ENCODE measurements at regions not wholly inside any gene's neighbourhood (a gene's known extent, or its start where the extent isn't known, plus 50 kb on each side); places are given as distances from the start of the nearest gene placed in this dataset.

DNA sequence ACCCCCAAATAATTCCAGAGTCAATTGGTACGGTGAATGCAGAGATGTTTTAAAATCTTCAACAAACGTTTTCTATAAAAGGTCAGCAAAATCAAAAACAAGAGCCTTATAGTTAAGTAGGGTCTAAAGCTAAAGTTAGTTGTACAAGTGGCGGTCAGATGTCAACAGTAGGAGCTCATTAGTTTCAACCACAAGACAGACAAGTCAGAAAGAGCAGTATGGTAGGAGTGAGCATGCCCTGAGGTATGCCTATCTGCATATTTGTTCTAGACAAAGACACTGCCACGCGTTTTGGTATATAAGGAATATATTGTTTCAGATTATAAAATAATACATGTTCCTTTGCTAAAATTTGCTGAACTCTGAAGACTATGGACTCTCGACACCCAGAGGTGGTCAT is 431.5 kb upstream of the KIF2B start:
- no peak overlapping the region for H2AFZ ChIP-seq (ENCODE audit: low read length)
- H3K27me3 ChIP-seq (ENCODE audit: control insufficient read depth, insufficient read depth, low read length) = no peaks in the 10 kb centered on the region
- no peak overlapping the region for H3K9ac ChIP-seq (ENCODE audit: insufficient read depth, low read length)
- TF ChIP-seq EZH2 (IDR thresholded peaks at IDR 0.05; ENCODE audit: low read length, missing control alignments) = no peak
- no peak for TF ChIP-seq CTCF (conservative IDR thresholded peaks at IDR 0.05 in 1 of 2, IDR thresholded peaks at IDR 0.05 in 1 of 2; ENCODE audit: low read depth in 1 of 2, low read length in 2 of 2)
- H4K20me1 ChIP-seq (ENCODE audit: control insufficient read depth, extremely low read depth, insufficient read depth, low read length) = no peaks in the 10 kb centered on the region
- H3K79me2 ChIP-seq (ENCODE audit: control insufficient read depth, insufficient read depth, low read length) = no peaks in the 10 kb centered on the region
- H3K4me2 ChIP-seq (ENCODE audit: extremely low read depth, insufficient read depth, low read length) = no peak overlapping the region
- H3K27ac ChIP-seq (ENCODE audit: insufficient read depth, low read length) = no peak overlapping the region
- H3K36me3 ChIP-seq (ENCODE audit: control insufficient read depth, insufficient read depth, low read length) = no peaks in the 10 kb centered on the region
- no peak overlapping the region for H3K4me3 ChIP-seq (replicated peaks in 1 of 4; ENCODE audit: control extremely low read depth in 1 of 4, insufficient read depth in 1 of 4, low read depth in 3 of 4, low read length in 4 of 4)
- no peak for DNase-seq (ENCODE audit: low read depth in 2 of 2)
- no peaks in the 10 kb centered on the region for H3K4me1 ChIP-seq (ENCODE audit: control insufficient read depth, extremely low read depth, insufficient read depth, low read length)
- no peaks in the 10 kb centered on the region for H3K9me3 ChIP-seq (ENCODE audit: control insufficient read depth, insufficient read depth, low read depth, low read length)

GRCh38 chr17:53390575-53390974 is 432.2 kb upstream of the KIF2B start:
- TF ChIP-seq EZH2 (IDR thresholded peaks at IDR 0.05; ENCODE audit: low read length, missing control alignments) = no peak
- no peak for TF ChIP-seq CTCF (conservative IDR thresholded peaks at IDR 0.05 in 1 of 2, IDR thresholded peaks at IDR 0.05 in 1 of 2; ENCODE audit: low read depth in 1 of 2, low read length in 2 of 2)
- Histone ChIP-seq H4K20me1 (ENCODE audit: control insufficient read depth, extremely low read depth, insufficient read depth, low read length) (no peaks in the 10 kb centered on the region), H3K27me3 (ENCODE audit: control insufficient read depth, insufficient read depth, low read length) (no peaks in the 10 kb centered on the region), H3K4me2 (ENCODE audit: extremely low read depth, insufficient read depth, low read length) (no peak overlapping the region), H3K27ac (ENCODE audit: insufficient read depth, low read length) (no peak overlapping the region), H3K9me3 (ENCODE audit: control insufficient read depth, insufficient read depth, low read depth, low read length) (no peaks in the 10 kb centered on the region), H3K36me3 (ENCODE audit: control insufficient read depth, insufficient read depth, low read length) (no peaks in the 10 kb centered on the region), H3K4me1 (ENCODE audit: control insufficient read depth, extremely low read depth, insufficient read depth, low read length) (no peaks in the 10 kb centered on the region), H2AFZ (ENCODE audit: low read length) (no peak overlapping the region), H3K4me3 (replicated peaks in 1 of 4; ENCODE audit: control extremely low read depth in 1 of 4, insufficient read depth in 1 of 4, low read depth in 3 of 4, low read length in 4 of 4) (no peak overlapping the region), H3K9ac (ENCODE audit: insufficient read depth, low read length) (no peak overlapping the region), H3K79me2 (ENCODE audit: control insufficient read depth, insufficient read depth, low read length) (no peaks in the 10 kb centered on the region)
- no peak for DNase-seq (ENCODE audit: low read depth in 2 of 2)

DNA sequence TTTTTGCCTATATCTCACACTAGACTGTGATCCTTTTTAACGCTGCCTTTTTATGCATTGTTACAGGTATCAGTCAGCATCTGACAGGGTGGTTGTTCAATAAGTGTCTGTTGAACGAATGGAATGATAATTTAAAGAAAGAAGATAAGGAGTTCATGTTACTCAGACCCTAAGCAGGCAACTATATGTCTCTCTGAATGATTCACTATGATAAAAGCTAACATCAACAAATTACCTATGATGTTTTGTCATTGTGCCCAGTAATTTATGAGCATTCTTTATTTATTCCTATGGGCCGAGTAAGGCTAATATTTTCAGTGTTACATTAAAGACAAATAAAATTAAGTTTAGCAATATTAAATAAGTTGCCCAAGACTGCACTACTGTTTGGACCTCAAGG is 435.0 kb upstream of the KIF2B start:
- H3K4me2 ChIP-seq (ENCODE audit: extremely low read depth, insufficient read depth, low read length) = no peak overlapping the region
- H3K27ac ChIP-seq (ENCODE audit: insufficient read depth, low read length) = no peak overlapping the region
- H3K36me3 ChIP-seq (ENCODE audit: control insufficient read depth, insufficient read depth, low read length) = no peaks in the 10 kb centered on the region
- no peaks in the 10 kb centered on the region for H4K20me1 ChIP-seq (ENCODE audit: control insufficient read depth, extremely low read depth, insufficient read depth, low read length)
- H3K9ac ChIP-seq (ENCODE audit: insufficient read depth, low read length) = no peak overlapping the region
- DNase-seq (ENCODE audit: low read depth in 2 of 2) = no peak
- no peaks in the 10 kb centered on the region for H3K4me1 ChIP-seq (ENCODE audit: control insufficient read depth, extremely low read depth, insufficient read depth, low read length)
- TF ChIP-seq CTCF (conservative IDR thresholded peaks at IDR 0.05 in 1 of 2, IDR thresholded peaks at IDR 0.05 in 1 of 2; ENCODE audit: low read depth in 1 of 2, low read length in 2 of 2) (no peak), EZH2 (IDR thresholded peaks at IDR 0.05; ENCODE audit: low read length, missing control alignments) (no peak)
- H2AFZ ChIP-seq (ENCODE audit: low read length) = no peak overlapping the region
- H3K27me3 ChIP-seq (ENCODE audit: control insufficient read depth, insufficient read depth, low read length) = no peaks in the 10 kb centered on the region
- H3K79me2 ChIP-seq (ENCODE audit: control insufficient read depth, insufficient read depth, low read length) = no peaks in the 10 kb centered on the region
- H3K9me3 ChIP-seq (ENCODE audit: control insufficient read depth, insufficient read depth, low read depth, low read length) = no peaks in the 10 kb centered on the region
- H3K4me3 ChIP-seq (replicated peaks in 1 of 4; ENCODE audit: control extremely low read depth in 1 of 4, insufficient read depth in 1 of 4, low read depth in 3 of 4, low read length in 4 of 4) = no peak overlapping the region
